RWPE1 (cell line): ENCODE measurements at regions not wholly inside any gene's neighbourhood (a gene's known extent, or its start where the extent isn't known, plus 50 kb on each side); places are given as distances from the start of the nearest gene placed in this dataset.

Experiments used
- CTCF ChIA-PET: fragments of 350-600 bp; sonication (Branson Sonifier 250); formaldehyde crosslinking; extraction: SDS; loops from one replicate; lab custom pipeline; 2021; lab: Yijun Ruan, JAX
- POLR2A ChIA-PET: fragments of 400-600 bp; formaldehyde crosslinking; extraction: SDS; loops from one replicate; lab custom pipeline; 2020; ENCODE audit warnings: antibody characterized with exemption; ENCODE audit not compliant: low non-redundant PET; lab: Yijun Ruan, JAX
- DNase-seq: peaks from one replicate; pipeline ENCODE4 v3.0.0; 2012; ENCODE audit warnings: low spot score
- H3K27ac ChIP-seq: fragments of 450-650 bp; 2 replicates; pipeline ENCODE4 v1.5.1; 2017
- CTCF ChIP-seq: fragments of 450-650 bp; conservative IDR thresholded peaks from 2 replicates; pipeline ENCODE4 v1.5.1; 2017; ENCODE audit warnings: low read depth, mild to moderate bottlenecking

GRCh38 chr4:10979032-10979431, 294.5 kb upstream of the CLNK start:
- no peak overlapping the region for H3K27ac ChIP-seq
- ChIA-PET CTCF (no interaction called here), POLR2A (no interaction called here)
- no peak for TF ChIP-seq CTCF
- no peak for DNase-seq

- no peak for DNase-seq
- POLR2A ChIA-PET = no interaction called here
- TF ChIP-seq CTCF = no peak
- CTCF ChIA-PET = no interaction called here
- no peak overlapping the region for H3K27ac ChIP-seq
These were observed 293.0 kb upstream of the CLNK start for GRCh38 chr4:10977534-10977933.

GRCh38 chr4:10974371-10974770, 289.8 kb upstream of the CLNK start:
- ChIA-PET CTCF (no interaction called here), POLR2A (no interaction called here)
- H3K27ac ChIP-seq = no peak overlapping the region
- no peak for DNase-seq
- TF ChIP-seq CTCF = no peak

- no peak overlapping the region for H3K27ac ChIP-seq
- CTCF ChIA-PET = no interaction called here
- no peak for DNase-seq
- POLR2A ChIA-PET = no interaction called here
- no peak for TF ChIP-seq CTCF
These were observed 289.1 kb upstream of the CLNK start for GRCh38 chr4:10973686-10974085.

- DNase-seq = no peak
- no peak for TF ChIP-seq CTCF
- CTCF ChIA-PET = no interaction called here
- no peak overlapping the region for H3K27ac ChIP-seq
- POLR2A ChIA-PET = no interaction called here
These were observed 287.3 kb upstream of the CLNK start for GRCh38 chr4:10971800-10972401.

GRCh38 chr4:10965196-10965595, 280.6 kb upstream of the CLNK start:
- POLR2A ChIA-PET = no interaction called here

More at GRCh38 chr4:10965196-10965595, 280.6 kb upstream of the CLNK start:
- no peak for DNase-seq
- no peak for TF ChIP-seq CTCF
- H3K27ac ChIP-seq = no peak overlapping the region
- CTCF ChIA-PET = no interaction called here
